ENCODE measurements at regions not wholly inside any gene's neighbourhood (a gene's known extent, or its start where the extent isn't known, plus 50 kb on each side); places are given as distances from the start of the nearest gene placed in this dataset.
A peak's percentile ranks its signal among the peaks of the same experiment; 100 is the strongest.

DNA sequence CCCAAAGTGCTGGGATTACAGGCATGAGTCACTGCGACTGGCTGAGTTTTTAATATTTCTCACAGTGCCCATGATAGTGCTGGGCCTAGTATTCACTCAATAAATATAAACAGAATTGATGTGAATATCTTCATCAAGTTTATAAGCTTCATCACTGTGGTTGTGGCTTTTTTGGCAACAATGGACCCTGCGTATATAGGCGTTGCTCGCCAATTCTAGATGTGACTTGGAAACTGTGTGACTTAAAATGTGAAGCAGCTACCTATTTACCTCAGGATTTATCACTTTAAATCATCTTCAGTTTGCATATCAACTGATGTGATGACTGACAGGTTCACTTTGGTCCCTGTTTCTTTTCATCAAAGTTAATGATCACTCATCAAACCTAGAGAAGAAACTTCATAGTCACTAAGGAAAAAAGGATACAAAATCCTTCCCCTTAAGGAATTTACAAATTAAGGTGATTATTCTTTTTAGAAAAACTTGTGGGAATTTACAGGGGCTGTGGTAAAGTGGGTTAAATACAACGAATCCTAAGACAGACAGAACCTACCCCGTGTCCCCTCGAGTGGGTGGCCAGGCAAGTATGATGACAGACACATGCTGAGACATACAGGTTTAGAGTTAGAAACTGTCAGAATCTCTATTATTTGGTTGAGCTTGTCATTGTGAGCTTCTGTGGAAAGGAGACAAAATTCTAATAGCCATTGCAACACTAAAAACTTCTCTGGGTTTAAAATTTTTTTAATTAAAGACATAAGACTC lies 101.3 kb downstream of the AKAP11 start:
- no peaks in the 10 kb centered on the region for H3K27me3 ChIP-seq
- H3K36me3 ChIP-seq, result no peaks in the 10 kb centered on the region
- peaks cover 8% of the 10 kb centered on the region for H3K4me1 ChIP-seq (ENCODE audit: low read depth)
- H3K4me3 ChIP-seq, result no peak overlapping the region
- no peaks in the 10 kb centered on the region for H3K9me3 ChIP-seq (ENCODE audit: low read depth)
- TF ChIP-seq, protein P1, sequence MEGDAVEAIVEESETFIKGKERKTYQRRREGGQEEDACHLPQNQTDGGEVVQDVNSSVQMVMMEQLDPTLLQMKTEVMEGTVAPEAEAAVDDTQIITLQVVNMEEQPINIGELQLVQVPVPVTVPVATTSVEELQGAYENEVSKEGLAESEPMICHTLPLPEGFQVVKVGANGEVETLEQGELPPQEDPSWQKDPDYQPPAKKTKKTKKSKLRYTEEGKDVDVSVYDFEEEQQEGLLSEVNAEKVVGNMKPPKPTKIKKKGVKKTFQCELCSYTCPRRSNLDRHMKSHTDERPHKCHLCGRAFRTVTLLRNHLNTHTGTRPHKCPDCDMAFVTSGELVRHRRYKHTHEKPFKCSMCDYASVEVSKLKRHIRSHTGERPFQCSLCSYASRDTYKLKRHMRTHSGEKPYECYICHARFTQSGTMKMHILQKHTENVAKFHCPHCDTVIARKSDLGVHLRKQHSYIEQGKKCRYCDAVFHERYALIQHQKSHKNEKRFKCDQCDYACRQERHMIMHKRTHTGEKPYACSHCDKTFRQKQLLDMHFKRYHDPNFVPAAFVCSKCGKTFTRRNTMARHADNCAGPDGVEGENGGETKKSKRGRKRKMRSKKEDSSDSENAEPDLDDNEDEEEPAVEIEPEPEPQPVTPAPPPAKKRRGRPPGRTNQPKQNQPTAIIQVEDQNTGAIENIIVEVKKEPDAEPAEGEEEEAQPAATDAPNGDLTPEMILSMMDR (IDR thresholded peaks at IDR 0.05; ENCODE audit: low read depth, low read length), result no peak
- DNase-seq (ENCODE audit: low read depth in 1 of 2, low spot score in 1 of 2), result no peak
- no peak overlapping the region for H3K27ac ChIP-seq

DNA sequence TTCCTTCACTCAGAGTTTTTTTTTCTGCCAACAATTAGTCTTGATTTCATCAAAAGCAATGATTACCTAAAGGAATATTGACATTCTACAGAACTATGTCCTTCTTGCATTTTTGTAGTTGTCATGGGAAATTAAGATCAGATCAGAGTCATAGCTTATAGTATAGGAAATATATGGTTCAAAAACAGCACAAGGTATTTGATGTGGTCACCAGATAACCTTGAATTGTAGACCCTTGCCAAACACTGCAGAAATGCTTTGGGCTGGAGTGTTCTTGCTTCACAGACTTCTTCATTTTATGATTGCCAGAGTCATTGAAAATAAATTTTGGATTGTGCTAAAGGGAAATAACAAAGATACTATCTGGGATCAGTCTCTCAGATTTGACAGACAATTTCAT lies 103.7 kb downstream of the AKAP11 start:
- no peak for DNase-seq (ENCODE audit: low read depth in 1 of 2, low spot score in 1 of 2)
- Histone ChIP-seq H3K9me3 (ENCODE audit: low read depth) (no peaks in the 10 kb centered on the region), H3K27me3 (no peaks in the 10 kb centered on the region), H3K4me3 (no peak overlapping the region), H3K4me1 (ENCODE audit: low read depth) (no peaks in the 10 kb centered on the region), H3K36me3 (no peaks in the 10 kb centered on the region), H3K27ac (no peak overlapping the region)
- TF ChIP-seq, protein P1 (IDR thresholded peaks at IDR 0.05; ENCODE audit: low read depth, low read length), result no peak

- Histone ChIP-seq H3K36me3 (no peaks in the 10 kb centered on the region), H3K9me3 (ENCODE audit: low read depth) (no peaks in the 10 kb centered on the region), H3K4me1 (ENCODE audit: low read depth) (no peaks in the 10 kb centered on the region), H3K4me3 (no peak overlapping the region), H3K27me3 (no peaks in the 10 kb centered on the region), H3K27ac (no peak overlapping the region)
- peak in 1 of 2 donors; percentile 41 for DNase-seq (ENCODE audit: low read depth in 1 of 2, low spot score in 1 of 2)
- TF ChIP-seq, protein P1 (IDR thresholded peaks at IDR 0.05; ENCODE audit: low read depth, low read length), result no peak
Measured at GRCh38 chr13:42377640-42378382, 105.9 kb downstream of the AKAP11 start.

DNA sequence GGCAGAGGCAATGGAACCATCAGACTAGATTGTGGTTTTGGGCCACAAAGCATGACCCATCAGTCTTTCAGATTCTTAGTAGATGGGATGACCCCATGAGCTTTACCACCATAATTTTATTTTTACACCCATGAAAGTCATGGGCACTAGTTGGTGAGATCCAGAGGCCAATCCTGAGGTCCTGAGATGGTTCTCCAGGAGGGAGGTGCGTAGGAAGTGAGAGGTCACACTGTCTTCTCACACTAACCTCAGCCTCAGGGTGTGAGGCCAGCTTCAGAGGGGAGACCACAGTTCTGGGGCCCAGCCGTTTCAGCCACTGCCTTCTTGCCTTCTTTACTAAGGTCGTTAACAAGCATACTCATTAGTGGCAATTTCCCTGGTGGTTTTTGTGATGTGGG lies 106.4 kb downstream of the AKAP11 start:
- TF ChIP-seq, protein P1 (IDR thresholded peaks at IDR 0.05; ENCODE audit: low read depth, low read length), result no peak
- Histone ChIP-seq H3K4me1 (ENCODE audit: low read depth) (no peaks in the 10 kb centered on the region), H3K36me3 (no peaks in the 10 kb centered on the region), H3K27me3 (no peaks in the 10 kb centered on the region), H3K4me3 (no peak overlapping the region), H3K27ac (no peak overlapping the region), H3K9me3 (ENCODE audit: low read depth) (no peaks in the 10 kb centered on the region)
- DNase-seq (ENCODE audit: low read depth in 1 of 2, low spot score in 1 of 2), result no peak

DNA sequence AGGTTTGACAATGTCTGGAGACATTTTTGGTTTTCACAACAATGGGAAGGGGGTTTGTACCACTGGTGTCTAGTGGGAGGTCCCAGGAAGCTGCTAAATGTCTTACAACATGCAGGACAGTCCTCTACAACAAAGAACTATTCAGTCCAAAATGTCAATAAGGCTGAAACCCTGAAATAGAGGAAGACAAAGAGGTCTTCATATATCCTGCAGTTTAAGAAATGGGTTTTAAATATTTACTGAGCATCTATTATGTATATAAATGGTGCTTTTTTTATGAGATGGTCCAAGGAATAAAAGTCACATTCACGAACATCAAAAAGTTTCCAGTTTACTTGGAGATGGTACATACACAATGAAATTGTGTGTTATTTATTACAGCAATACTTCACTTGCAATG lies 107.3 kb downstream of the AKAP11 start:
- Histone ChIP-seq H3K36me3 (no peaks in the 10 kb centered on the region), H3K27ac (no peak overlapping the region), H3K4me1 (ENCODE audit: low read depth) (no peaks in the 10 kb centered on the region), H3K27me3 (no peaks in the 10 kb centered on the region), H3K9me3 (ENCODE audit: low read depth) (no peaks in the 10 kb centered on the region), H3K4me3 (no peak overlapping the region)
- TF ChIP-seq, protein P1 (IDR thresholded peaks at IDR 0.05; ENCODE audit: low read depth, low read length), result no peak
- no peak for DNase-seq (ENCODE audit: low read depth in 1 of 2, low spot score in 1 of 2)
